ENCODE measurements at regions not wholly inside any gene's neighbourhood (a gene's known extent, or its start where the extent isn't known, plus 50 kb on each side); places are given as distances from the start of the nearest gene placed in this dataset.

GRCh38 chr4:10765386-10765785, 80.8 kb upstream of the CLNK start:
- Mint-ChIP-seq H3K4me3 (no peak overlapping the region), H3K4me1 (no peaks in the 10 kb centered on the region), H3K9me3 (no peaks in the 10 kb centered on the region), H3K27ac (no peak overlapping the region), H3K27me3 (ENCODE audit: low read depth in 2 of 2) (no peaks in the 10 kb centered on the region), H3K36me3 (no peaks in the 10 kb centered on the region)
- no peak for DNase-seq
- ATAC-seq: no peak
- H3K9me3 ChIP-seq (ENCODE audit: control insufficient read depth, insufficient read depth, low read length): no peaks in the 10 kb centered on the region
- WGBS (ENCODE audit: insufficient coverage): 97% methylated on average over 3 of the region's 3 CpGs
- intact Hi-C loops (cut with micrococcal nuclease): no loop called here
- no peaks in the 10 kb centered on the region for H3K27me3 ChIP-seq (ENCODE audit: control insufficient read depth, insufficient read depth, low read length)
- H3K4me1 ChIP-seq (ENCODE audit: control insufficient read depth, insufficient read depth, low read length): no peaks in the 10 kb centered on the region
- no peak for TF ChIP-seq CTCF (IDR thresholded peaks at IDR 0.05)
- H3K36me3 ChIP-seq (ENCODE audit: control insufficient read depth, insufficient read depth, low read length): no peaks in the 10 kb centered on the region
- no peak overlapping the region for H3K27ac ChIP-seq (ENCODE audit: low read length)
- no peak overlapping the region for H3K4me3 ChIP-seq (ENCODE audit: low read length)

- DNase-seq (no peak), ATAC-seq (no peak)
- H3K27me3 ChIP-seq (ENCODE audit: control insufficient read depth, insufficient read depth, low read length): no peaks in the 10 kb centered on the region
- H3K27me3 Mint-ChIP-seq (ENCODE audit: low read depth in 2 of 2): no peaks in the 10 kb centered on the region
- no peaks in the 10 kb centered on the region for H3K36me3 Mint-ChIP-seq
- no peaks in the 10 kb centered on the region for H3K4me1 ChIP-seq (ENCODE audit: control insufficient read depth, insufficient read depth, low read length)
- TF ChIP-seq CTCF (IDR thresholded peaks at IDR 0.05): no peak
- no peak overlapping the region for H3K4me3 Mint-ChIP-seq
- H3K4me1 Mint-ChIP-seq: no peaks in the 10 kb centered on the region
- no peaks in the 10 kb centered on the region for H3K36me3 ChIP-seq (ENCODE audit: control insufficient read depth, insufficient read depth, low read length)
- 96% methylated on average over 4 of the region's 4 CpGs for WGBS (ENCODE audit: insufficient coverage)
- H3K9me3 Mint-ChIP-seq: no peaks in the 10 kb centered on the region
- H3K27ac ChIP-seq (ENCODE audit: low read length): no peak overlapping the region
- intact Hi-C loops (cut with micrococcal nuclease): no loop called here
- no peak overlapping the region for H3K27ac Mint-ChIP-seq
- no peak overlapping the region for H3K4me3 ChIP-seq (ENCODE audit: low read length)
- H3K9me3 ChIP-seq (ENCODE audit: control insufficient read depth, insufficient read depth, low read length): no peaks in the 10 kb centered on the region
These were observed 78.0 kb upstream of the CLNK start for GRCh38 chr4:10762561-10762960.

- Mint-ChIP-seq H3K4me3 (no peak overlapping the region), H3K27ac (no peak overlapping the region), H3K27me3 (ENCODE audit: low read depth in 2 of 2) (no peaks in the 10 kb centered on the region), H3K9me3 (no peaks in the 10 kb centered on the region), H3K4me1 (no peaks in the 10 kb centered on the region), H3K36me3 (no peaks in the 10 kb centered on the region)
- H3K4me1 ChIP-seq (ENCODE audit: control insufficient read depth, insufficient read depth, low read length): no peaks in the 10 kb centered on the region
- intact Hi-C loops (cut with micrococcal nuclease): no loop called here
- no peaks in the 10 kb centered on the region for H3K9me3 ChIP-seq (ENCODE audit: control insufficient read depth, insufficient read depth, low read length)
- no peak for DNase-seq
- H3K36me3 ChIP-seq (ENCODE audit: control insufficient read depth, insufficient read depth, low read length): no peaks in the 10 kb centered on the region
- no peak overlapping the region for H3K4me3 ChIP-seq (ENCODE audit: low read length)
- H3K27me3 ChIP-seq (ENCODE audit: control insufficient read depth, insufficient read depth, low read length): no peaks in the 10 kb centered on the region
- 81% methylated on average over 1 of the region's 1 CpG for WGBS (ENCODE audit: insufficient coverage)
- no peak overlapping the region for H3K27ac ChIP-seq (ENCODE audit: low read length)
- no peak for ATAC-seq
- no peak for TF ChIP-seq CTCF (IDR thresholded peaks at IDR 0.05)
These were observed 77.3 kb upstream of the CLNK start for GRCh38 chr4:10761903-10762302.

- no peak for ATAC-seq
- Mint-ChIP-seq H3K27me3 (ENCODE audit: low read depth in 2 of 2) (no peaks in the 10 kb centered on the region), H3K4me3 (no peak overlapping the region), H3K4me1 (no peaks in the 10 kb centered on the region), H3K9me3 (no peaks in the 10 kb centered on the region), H3K36me3 (no peaks in the 10 kb centered on the region), H3K27ac (no peak overlapping the region)
- intact Hi-C loops (cut with micrococcal nuclease): no loop called here
- no peak overlapping the region for H3K27ac ChIP-seq (ENCODE audit: low read length)
- no peaks in the 10 kb centered on the region for H3K27me3 ChIP-seq (ENCODE audit: control insufficient read depth, insufficient read depth, low read length)
- no peak overlapping the region for H3K4me3 ChIP-seq (ENCODE audit: low read length)
- 93% methylated on average over 3 of the region's 3 CpGs for WGBS (ENCODE audit: insufficient coverage)
- no peaks in the 10 kb centered on the region for H3K4me1 ChIP-seq (ENCODE audit: control insufficient read depth, insufficient read depth, low read length)
- H3K36me3 ChIP-seq (ENCODE audit: control insufficient read depth, insufficient read depth, low read length): no peaks in the 10 kb centered on the region
- no peak for DNase-seq
- no peak for TF ChIP-seq CTCF (IDR thresholded peaks at IDR 0.05)
- no peaks in the 10 kb centered on the region for H3K9me3 ChIP-seq (ENCODE audit: control insufficient read depth, insufficient read depth, low read length)
These were observed 75.5 kb upstream of the CLNK start for GRCh38 chr4:10760086-10760485.
